H1 (cell line): ENCODE measurements at regions not wholly inside any gene's neighbourhood (a gene's known extent, or its start where the extent isn't known, plus 50 kb on each side); places are given as distances from the start of the nearest gene placed in this dataset.

Experiments
- CBX8 ChIP-seq: fragments of 300-800, 300-1000 bp; sonication (generic); IDR thresholded peaks from 2 replicates; pipeline ENCODE4 v1.7.1; 2016; ENCODE audit warnings: low read depth, low read length, borderline replicate concordance
- GABPA ChIP-seq: IDR thresholded peaks from 2 replicates; pipeline ENCODE4 v1.6.1; 2011; ENCODE audit warnings: mild to moderate bottlenecking, low read length, moderate library complexity, borderline replicate concordance; ENCODE audit not compliant: insufficient read depth
- KDM1A ChIP-seq: fragments of 200-600, 300-600 bp; sonication (generic); IDR thresholded peaks from 2 replicates; pipeline ENCODE4 v1.7.1; 2016; ENCODE audit warnings: mild to moderate bottlenecking, low read length, borderline replicate concordance
- POLR2A ChIP-seq, 2 experiments: IDR thresholded peaks; 1 replicate in 1 of 2; 2 replicates in 1 of 2; pipeline ENCODE4 v1.6.1; 2011; ENCODE audit warnings: low read depth in 2 of 2, low read length in 2 of 2, mild to moderate bottlenecking in 2 of 2; ENCODE audit errors: control extremely low read depth in 1 of 2
- SP1 ChIP-seq: IDR thresholded peaks from 2 replicates; pipeline ENCODE4 v1.6.1; 2011; ENCODE audit warnings: low read depth, low read length
- USF2 ChIP-seq: IDR thresholded peaks from 2 replicates; pipeline ENCODE4 v1.6.1; 2011; ENCODE audit warnings: low read length, improper control_type of control experiment
- TF ChIP-seq, protein P1 (sequence below), 3 experiments: IDR thresholded peaks; 1 replicate in 2 of 3; 2 replicates in 1 of 3; pipeline versions ENCODE4 v1.5.1 to v1.6.1; 2011; ENCODE audit warnings: low read length in 3 of 3, mild to moderate bottlenecking in 3 of 3, inconsistent platforms in 2 of 3, low read depth in 1 of 3, moderate library complexity in 1 of 3; ENCODE audit not compliant: insufficient read depth in 1 of 3; ENCODE audit errors: control extremely low read depth in 1 of 3
- TF ChIP-seq, protein P2 (sequence below): IDR thresholded peaks from 2 replicates; pipeline ENCODE4 v1.6.1; 2012; ENCODE audit warnings: inconsistent platforms

DNA sequence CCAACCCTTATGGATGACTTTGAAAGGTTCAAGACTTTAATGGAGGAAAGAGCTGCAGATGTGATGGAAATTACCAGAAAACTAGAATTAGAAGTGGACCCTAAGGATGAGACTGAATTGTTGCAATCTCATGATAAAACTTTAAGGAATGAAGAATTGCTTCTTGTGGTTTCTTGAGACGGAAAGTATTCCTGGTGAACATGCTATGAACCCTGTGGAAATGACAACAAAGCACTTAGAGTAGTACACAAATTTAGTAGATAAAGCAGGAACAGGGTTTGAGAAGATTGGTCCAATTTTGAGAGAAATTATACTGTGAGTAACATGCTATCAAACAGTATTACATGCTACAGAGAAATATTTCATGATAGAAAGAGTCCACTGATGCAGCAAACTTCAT is 215.4 kb downstream of the OMA1 start:
- TF ChIP-seq POLR2A (IDR thresholded peaks at IDR 0.05; ENCODE audit: control extremely low read depth in 1 of 2, low read depth in 2 of 2, low read length in 2 of 2) (no peak), CBX8 (no peak), KDM1A (no peak), GABPA (no peak), SP1 (no peak), USF2 (no peak)
- TF ChIP-seq, protein P1, sequence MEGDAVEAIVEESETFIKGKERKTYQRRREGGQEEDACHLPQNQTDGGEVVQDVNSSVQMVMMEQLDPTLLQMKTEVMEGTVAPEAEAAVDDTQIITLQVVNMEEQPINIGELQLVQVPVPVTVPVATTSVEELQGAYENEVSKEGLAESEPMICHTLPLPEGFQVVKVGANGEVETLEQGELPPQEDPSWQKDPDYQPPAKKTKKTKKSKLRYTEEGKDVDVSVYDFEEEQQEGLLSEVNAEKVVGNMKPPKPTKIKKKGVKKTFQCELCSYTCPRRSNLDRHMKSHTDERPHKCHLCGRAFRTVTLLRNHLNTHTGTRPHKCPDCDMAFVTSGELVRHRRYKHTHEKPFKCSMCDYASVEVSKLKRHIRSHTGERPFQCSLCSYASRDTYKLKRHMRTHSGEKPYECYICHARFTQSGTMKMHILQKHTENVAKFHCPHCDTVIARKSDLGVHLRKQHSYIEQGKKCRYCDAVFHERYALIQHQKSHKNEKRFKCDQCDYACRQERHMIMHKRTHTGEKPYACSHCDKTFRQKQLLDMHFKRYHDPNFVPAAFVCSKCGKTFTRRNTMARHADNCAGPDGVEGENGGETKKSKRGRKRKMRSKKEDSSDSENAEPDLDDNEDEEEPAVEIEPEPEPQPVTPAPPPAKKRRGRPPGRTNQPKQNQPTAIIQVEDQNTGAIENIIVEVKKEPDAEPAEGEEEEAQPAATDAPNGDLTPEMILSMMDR (IDR thresholded peaks at IDR 0.05; ENCODE audit: control extremely low read depth in 1 of 3, insufficient read depth in 1 of 3, low read depth in 1 of 3, low read length in 3 of 3), result no peak
- TF ChIP-seq, protein P2, sequence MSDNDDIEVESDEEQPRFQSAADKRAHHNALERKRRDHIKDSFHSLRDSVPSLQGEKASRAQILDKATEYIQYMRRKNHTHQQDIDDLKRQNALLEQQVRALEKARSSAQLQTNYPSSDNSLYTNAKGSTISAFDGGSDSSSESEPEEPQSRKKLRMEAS, result no peak
